ENCODE measurements at regions not wholly inside any gene's neighbourhood (a gene's known extent, or its start where the extent isn't known, plus 50 kb on each side); places are given as distances from the start of the nearest gene placed in this dataset.

DNA sequence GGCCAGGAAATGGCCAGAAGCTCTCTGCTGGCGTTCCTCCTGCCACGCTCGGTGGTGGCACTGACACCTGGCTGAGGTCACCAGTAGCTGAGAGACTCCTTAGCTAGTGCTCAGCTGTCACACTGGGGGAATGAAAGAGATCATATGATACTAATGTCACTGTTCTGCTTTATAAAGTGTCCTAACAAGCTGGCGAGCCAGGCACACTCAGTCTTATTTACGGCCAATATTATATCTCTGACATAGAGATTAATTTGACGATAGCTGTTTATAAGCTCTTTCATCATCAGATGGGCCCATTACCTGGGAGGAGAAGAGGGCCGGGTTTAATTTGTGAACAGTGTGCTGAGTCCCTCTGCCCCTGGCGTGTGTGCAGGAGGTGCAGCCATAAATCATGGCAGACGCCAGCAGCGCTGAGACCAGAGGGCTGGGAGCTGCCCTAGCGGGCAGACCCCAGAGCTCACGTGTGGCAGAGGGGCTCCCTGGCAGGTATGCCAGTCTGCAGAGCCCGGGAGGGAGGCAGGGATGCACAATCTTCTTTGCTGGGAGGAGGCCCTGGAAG, 246.5 kb downstream of the HAUS1 start:
- TF ChIP-seq POLR2A (IDR thresholded peaks at IDR 0.05): no peak
- TF ChIP-seq, protein P1, sequence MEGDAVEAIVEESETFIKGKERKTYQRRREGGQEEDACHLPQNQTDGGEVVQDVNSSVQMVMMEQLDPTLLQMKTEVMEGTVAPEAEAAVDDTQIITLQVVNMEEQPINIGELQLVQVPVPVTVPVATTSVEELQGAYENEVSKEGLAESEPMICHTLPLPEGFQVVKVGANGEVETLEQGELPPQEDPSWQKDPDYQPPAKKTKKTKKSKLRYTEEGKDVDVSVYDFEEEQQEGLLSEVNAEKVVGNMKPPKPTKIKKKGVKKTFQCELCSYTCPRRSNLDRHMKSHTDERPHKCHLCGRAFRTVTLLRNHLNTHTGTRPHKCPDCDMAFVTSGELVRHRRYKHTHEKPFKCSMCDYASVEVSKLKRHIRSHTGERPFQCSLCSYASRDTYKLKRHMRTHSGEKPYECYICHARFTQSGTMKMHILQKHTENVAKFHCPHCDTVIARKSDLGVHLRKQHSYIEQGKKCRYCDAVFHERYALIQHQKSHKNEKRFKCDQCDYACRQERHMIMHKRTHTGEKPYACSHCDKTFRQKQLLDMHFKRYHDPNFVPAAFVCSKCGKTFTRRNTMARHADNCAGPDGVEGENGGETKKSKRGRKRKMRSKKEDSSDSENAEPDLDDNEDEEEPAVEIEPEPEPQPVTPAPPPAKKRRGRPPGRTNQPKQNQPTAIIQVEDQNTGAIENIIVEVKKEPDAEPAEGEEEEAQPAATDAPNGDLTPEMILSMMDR (IDR thresholded peaks at IDR 0.05): no peak
- no peaks in the 10 kb centered on the region for H3K9me3 ChIP-seq
- DNase-seq: peak in 1 of 3 donors; percentile 3
- H3K27me3 ChIP-seq: no peaks in the 10 kb centered on the region
- no peak overlapping the region for H3K27ac ChIP-seq
- no peaks in the 10 kb centered on the region for H3K36me3 ChIP-seq
- no peaks in the 10 kb centered on the region for H3K4me1 ChIP-seq
- no peak overlapping the region for H3K4me3 ChIP-seq

DNA sequence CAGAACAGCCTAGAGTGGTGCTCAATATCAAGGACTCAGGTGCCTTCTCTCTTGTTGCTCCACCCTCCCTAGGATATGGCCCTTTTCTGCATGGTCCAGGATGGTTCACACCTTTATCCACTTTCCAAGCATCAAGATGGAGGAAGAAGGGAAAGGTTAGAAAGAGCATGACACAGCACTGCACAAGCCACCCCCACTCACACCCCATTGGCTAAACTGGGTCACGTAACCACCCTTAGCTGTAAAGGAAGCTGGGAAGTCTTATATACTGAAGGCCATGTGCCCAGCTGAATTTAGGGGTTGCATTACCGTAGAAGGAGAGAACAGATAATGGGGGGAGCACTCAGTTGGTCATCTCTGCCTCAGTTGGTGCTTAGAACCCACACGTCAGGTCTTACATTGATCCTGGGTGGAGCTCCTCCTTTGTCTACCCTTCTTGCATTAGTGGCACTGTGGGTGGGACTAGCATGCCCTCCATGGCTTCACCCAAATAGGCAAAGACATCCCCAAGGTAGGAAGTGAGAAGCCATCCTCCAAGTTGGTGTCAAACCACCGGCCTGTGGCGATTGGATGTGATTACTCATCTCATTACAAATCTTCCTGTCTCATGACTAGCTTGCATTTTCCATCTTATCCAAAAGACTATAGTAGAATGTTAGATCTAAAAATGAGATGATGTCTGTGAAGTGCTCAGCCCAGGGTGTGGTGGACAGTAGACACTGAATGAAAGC, 248.5 kb downstream of the HAUS1 start:
- no peaks in the 10 kb centered on the region for H3K9me3 ChIP-seq
- no peaks in the 10 kb centered on the region for H3K27me3 ChIP-seq
- DNase-seq: no peak
- no peak overlapping the region for H3K4me3 ChIP-seq
- H3K27ac ChIP-seq: no peak overlapping the region
- no peak for TF ChIP-seq POLR2A (IDR thresholded peaks at IDR 0.05)
- TF ChIP-seq, protein P1 (IDR thresholded peaks at IDR 0.05): no peak
- H3K4me1 ChIP-seq: no peaks in the 10 kb centered on the region
- no peaks in the 10 kb centered on the region for H3K36me3 ChIP-seq

DNA sequence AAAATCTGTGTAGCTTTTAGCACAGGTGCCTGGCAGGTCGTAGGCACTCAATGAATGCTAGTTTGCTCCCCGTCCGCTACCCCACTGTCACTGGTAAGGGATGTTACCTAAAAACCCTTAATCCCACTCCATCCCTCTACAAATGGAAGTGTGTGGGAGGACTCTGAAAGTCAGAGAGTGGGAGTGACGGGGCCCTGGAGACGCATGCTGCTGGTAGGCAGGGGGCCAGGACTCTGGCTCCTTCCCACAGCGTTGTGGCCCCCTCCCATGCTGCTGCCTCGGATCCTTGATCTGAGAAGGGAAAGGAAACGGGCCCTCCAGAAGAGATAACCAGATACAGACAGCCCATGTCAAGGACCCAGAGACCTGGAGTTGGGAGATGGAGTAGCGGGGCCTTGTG, 249.3 kb downstream of the HAUS1 start:
- Histone ChIP-seq H3K4me3 (no peak overlapping the region), H3K27me3 (no peaks in the 10 kb centered on the region), H3K9me3 (no peaks in the 10 kb centered on the region), H3K27ac (no peak overlapping the region), H3K36me3 (no peaks in the 10 kb centered on the region), H3K4me1 (no peaks in the 10 kb centered on the region)
- TF ChIP-seq, protein P1 (IDR thresholded peaks at IDR 0.05): no peak
- TF ChIP-seq POLR2A (IDR thresholded peaks at IDR 0.05): no peak
- no peak for DNase-seq

DNA sequence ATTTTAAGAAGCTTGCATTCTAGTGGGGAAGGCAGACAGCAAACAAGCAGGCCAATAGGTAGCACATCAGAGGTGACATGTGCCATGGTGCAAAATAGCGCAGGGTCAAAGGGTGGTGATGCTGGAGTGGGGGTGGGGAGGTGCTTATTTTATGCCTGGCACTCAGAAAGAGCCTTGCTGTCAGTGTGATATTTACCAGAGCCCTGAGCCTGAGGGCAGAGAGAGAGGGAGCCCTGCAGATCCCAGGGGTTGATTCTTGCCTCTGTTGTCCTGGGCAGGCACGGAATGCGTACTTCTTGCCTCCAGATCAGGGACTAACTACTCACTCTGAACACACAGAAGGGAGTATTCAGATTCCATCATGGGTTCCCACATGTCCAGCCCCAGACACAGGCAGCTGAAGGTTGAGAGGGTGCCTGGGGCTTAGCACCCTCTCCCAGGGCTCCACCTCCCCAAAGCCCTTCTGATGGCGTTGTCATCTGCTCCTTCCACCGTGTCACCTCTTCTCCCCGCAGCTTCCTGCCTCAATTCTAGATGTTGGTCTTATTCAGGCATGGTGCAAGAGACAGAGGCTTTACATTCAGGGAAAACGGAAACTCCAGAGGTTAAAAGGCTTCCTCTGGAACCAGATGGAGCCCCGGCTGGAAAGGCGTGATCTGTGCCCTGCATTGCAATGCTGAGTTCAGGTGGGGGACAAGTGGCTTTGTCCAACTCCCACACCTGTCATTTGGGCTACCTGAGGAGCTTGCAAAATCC, 252.3 kb downstream of the HAUS1 start:
- DNase-seq: no peak
- TF ChIP-seq, protein P1 (IDR thresholded peaks at IDR 0.05): no peak
- no peak for TF ChIP-seq POLR2A (IDR thresholded peaks at IDR 0.05)
- Histone ChIP-seq H3K9me3 (no peaks in the 10 kb centered on the region), H3K36me3 (no peaks in the 10 kb centered on the region), H3K27ac (no peak overlapping the region), H3K27me3 (no peaks in the 10 kb centered on the region), H3K4me1 (no peaks in the 10 kb centered on the region), H3K4me3 (no peak overlapping the region)

DNA sequence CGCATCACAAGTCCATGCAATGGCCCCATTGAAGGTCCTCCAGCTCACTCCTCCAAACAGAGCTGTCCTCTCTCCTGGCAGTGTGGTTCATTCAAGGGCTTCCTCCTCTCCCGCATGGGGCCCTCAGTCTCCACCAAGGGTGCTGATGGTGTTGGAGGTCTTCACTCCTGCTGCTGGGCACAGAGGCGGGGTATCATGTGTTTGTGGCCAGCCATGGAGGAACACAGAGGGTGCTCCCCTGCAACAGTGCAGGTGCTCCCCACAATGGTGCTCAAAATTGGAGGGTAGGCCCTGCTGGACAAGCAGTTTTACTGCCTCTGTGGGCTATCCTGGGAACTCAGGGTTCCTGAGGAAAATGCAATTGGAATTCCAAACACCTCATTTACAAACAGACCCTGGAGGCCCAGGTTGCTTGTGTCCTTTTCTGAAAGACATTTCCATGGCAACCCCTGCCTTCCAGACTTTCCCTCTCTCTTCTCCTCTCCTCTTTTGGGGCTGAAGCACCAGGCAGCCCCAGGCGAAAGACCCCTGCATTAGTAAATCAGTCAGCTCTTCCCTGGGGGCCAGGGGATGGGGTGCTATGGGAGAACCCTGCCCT, 256.0 kb downstream of the HAUS1 start:
- TF ChIP-seq, protein P1 (IDR thresholded peaks at IDR 0.05): no peak
- TF ChIP-seq POLR2A (IDR thresholded peaks at IDR 0.05): no peak
- H3K27me3 ChIP-seq: no peaks in the 10 kb centered on the region
- H3K27ac ChIP-seq: no peak overlapping the region
- no peaks in the 10 kb centered on the region for H3K9me3 ChIP-seq
- no peak for DNase-seq
- no peaks in the 10 kb centered on the region for H3K36me3 ChIP-seq
- no peaks in the 10 kb centered on the region for H3K4me1 ChIP-seq
- H3K4me3 ChIP-seq: no peak overlapping the region

All from Peyer's patch (tissue), 4 donors.